ENCODE measurements at regions not wholly inside any gene's neighbourhood (a gene's known extent, or its start where the extent isn't known, plus 50 kb on each side); places are given as distances from the start of the nearest gene placed in this dataset.
"Not testable (repeated sequence)": the region's sequence is repeated elsewhere in the genome, so short reads cannot be mapped to it uniquely, and the experiment has no call there.

- no peak overlapping the region for H3K4me3 Mint-ChIP-seq
- H3K27me3 Mint-ChIP-seq = no peaks in the 10 kb centered on the region
- no peaks in the 10 kb centered on the region for H3K9me3 Mint-ChIP-seq
- no peaks in the 10 kb centered on the region for H3K36me3 Mint-ChIP-seq (ENCODE audit: low read depth)
- H3K27ac Mint-ChIP-seq = no peak overlapping the region
- no peaks in the 10 kb centered on the region for H3K4me1 Mint-ChIP-seq (ENCODE audit: low read depth)
Measured at GRCh38 chr3:125645616-125646015, 50.3 kb upstream of the OSBPL11 start.

GRCh38 chr3:125646581-125646980 is 51.3 kb upstream of the OSBPL11 start:
- Mint-ChIP-seq H3K27ac (no peak overlapping the region), H3K36me3 (ENCODE audit: low read depth) (no peaks in the 10 kb centered on the region), H3K9me3 (no peaks in the 10 kb centered on the region), H3K27me3 (no peaks in the 10 kb centered on the region), H3K4me1 (ENCODE audit: low read depth) (no peaks in the 10 kb centered on the region), H3K4me3 (no peak overlapping the region)

DNA sequence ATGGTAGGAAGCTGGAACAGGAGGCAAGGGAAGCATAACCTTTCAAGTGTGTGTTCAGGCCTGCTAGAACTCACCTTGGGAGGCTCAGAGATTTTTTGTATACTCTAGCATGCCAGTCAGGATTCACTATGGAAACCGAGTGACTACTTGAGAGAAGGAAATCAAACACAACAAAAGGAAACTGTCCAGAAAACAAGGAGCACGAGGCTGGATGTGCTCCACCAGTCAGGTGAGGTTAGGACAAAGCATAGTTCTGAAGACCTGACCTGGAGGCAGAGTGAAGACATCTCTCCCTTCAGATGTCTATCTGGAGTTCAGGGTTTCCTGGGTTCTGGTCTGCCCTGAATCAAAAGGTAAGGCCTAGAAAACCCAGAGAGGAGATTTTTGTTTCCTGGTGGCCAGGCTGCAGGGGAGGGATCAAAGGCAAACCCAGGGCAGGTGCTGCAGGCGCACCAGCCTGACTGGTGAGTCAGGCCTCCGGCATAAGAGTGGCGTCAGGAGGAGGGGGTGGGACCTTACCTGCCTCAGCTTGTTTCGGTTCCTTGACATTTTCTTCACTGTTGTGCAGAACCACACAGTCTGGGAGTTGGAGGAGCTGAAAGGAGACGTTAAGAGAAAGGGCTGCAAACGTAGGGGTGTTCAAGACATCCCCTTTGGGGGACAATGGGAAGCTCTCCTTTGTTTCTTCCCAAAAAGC is 52.2 kb upstream of the OSBPL11 start:
- Mint-ChIP-seq H3K27me3 (no peaks in the 10 kb centered on the region), H3K27ac (no peak overlapping the region), H3K36me3 (ENCODE audit: low read depth) (no peaks in the 10 kb centered on the region), H3K4me3 (no peak overlapping the region), H3K9me3 (no peaks in the 10 kb centered on the region), H3K4me1 (ENCODE audit: low read depth) (no peaks in the 10 kb centered on the region)

GRCh38 chr3:125651244-125651643 is 55.9 kb upstream of the OSBPL11 start:
- H3K9me3 Mint-ChIP-seq = no peaks in the 10 kb centered on the region
- no peaks in the 10 kb centered on the region for H3K4me1 Mint-ChIP-seq (ENCODE audit: low read depth)
- no peak overlapping the region for H3K27ac Mint-ChIP-seq
- no peaks in the 10 kb centered on the region for H3K27me3 Mint-ChIP-seq
- no peaks in the 10 kb centered on the region for H3K36me3 Mint-ChIP-seq (ENCODE audit: low read depth)
- no peak overlapping the region for H3K4me3 Mint-ChIP-seq

DNA sequence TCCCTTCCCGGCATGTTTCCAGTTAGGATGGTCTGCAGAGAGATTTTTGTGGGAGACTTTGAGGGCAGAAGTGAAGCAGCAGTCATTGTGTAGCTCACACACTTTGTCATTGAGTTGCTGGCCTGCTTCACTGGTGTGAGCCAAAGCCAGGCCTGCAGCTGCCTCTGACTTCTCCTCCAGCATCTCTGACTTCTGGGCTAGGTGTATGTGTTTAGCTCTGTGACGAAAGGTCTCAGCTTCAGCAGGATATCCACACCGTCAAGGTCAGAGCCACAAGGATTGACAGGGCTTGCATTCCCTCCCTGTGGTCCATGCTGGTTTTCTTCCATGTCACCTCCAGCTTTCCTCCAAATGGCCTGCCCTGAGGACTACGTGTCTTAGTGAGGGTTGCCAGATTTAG is 57.1 kb upstream of the OSBPL11 start:
- Mint-ChIP-seq H3K36me3 (ENCODE audit: low read depth) (no peaks in the 10 kb centered on the region), H3K4me3 (no peak overlapping the region), H3K27ac (no peak overlapping the region), H3K4me1 (ENCODE audit: low read depth) (no peaks in the 10 kb centered on the region), H3K27me3 (no peaks in the 10 kb centered on the region), H3K9me3 (no peaks in the 10 kb centered on the region)

DNA sequence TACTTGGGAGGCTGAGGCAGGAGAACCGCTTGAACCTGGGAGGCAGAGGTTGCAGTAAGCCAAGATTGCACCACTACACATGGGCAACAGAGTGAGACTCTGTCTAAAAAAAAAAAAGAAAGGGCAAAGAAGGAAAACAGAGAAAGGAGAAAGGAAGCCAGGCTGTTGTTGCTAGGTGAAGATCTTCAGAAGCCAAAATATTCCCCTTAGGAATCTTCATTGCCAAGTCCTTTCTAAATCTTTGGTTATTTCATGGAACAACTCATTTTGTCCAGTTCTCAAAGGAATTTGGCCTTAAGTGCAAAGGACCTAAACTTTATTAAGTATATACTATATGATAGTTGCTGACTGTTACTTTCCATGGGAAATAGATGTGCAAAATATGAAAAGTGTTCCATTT is 59.2 kb upstream of the OSBPL11 start:
- Mint-ChIP-seq H3K9me3 (no peaks in the 10 kb centered on the region), H3K4me1 (ENCODE audit: low read depth) (no peaks in the 10 kb centered on the region), H3K4me3 (no peak overlapping the region), H3K36me3 (ENCODE audit: low read depth) (no peaks in the 10 kb centered on the region), H3K27me3 (no peaks in the 10 kb centered on the region), H3K27ac (no peak overlapping the region)

GRCh38 chr3:125662675-125663074 is 67.4 kb upstream of the OSBPL11 start:
- no peak overlapping the region for H3K4me3 Mint-ChIP-seq
- no peaks in the 10 kb centered on the region for H3K27me3 Mint-ChIP-seq
- no peaks in the 10 kb centered on the region for H3K4me1 Mint-ChIP-seq (ENCODE audit: low read depth)
- H3K36me3 Mint-ChIP-seq (ENCODE audit: low read depth) = no peaks in the 10 kb centered on the region
- no peak overlapping the region for H3K27ac Mint-ChIP-seq
- H3K9me3 Mint-ChIP-seq = no peaks in the 10 kb centered on the region

DNA sequence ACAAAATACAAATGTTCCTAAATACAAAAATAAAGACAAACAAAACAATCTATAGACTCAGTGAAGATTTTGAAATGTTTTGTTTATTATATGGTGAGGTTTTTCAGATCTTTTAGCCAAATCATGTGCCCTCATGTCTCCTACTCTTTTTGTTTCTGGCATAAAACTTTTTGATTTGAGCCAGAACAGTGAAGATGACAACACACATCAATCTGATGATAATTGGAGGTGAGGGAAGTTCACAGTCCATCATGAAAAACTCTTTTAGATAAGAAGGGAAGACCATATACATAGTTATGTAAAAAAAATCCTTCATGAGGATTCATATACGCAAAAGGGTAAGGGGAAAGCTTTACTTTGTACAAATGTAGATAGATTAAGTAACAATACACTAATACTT is 75.1 kb upstream of the OSBPL11 start:
- no peak overlapping the region for H3K4me3 Mint-ChIP-seq
- no peak overlapping the region for H3K27ac Mint-ChIP-seq
- no peaks in the 10 kb centered on the region for H3K27me3 Mint-ChIP-seq
- H3K9me3 Mint-ChIP-seq = no peaks in the 10 kb centered on the region
- H3K4me1 Mint-ChIP-seq (ENCODE audit: low read depth) = no peaks in the 10 kb centered on the region
- no peaks in the 10 kb centered on the region for H3K36me3 Mint-ChIP-seq (ENCODE audit: low read depth)

DNA sequence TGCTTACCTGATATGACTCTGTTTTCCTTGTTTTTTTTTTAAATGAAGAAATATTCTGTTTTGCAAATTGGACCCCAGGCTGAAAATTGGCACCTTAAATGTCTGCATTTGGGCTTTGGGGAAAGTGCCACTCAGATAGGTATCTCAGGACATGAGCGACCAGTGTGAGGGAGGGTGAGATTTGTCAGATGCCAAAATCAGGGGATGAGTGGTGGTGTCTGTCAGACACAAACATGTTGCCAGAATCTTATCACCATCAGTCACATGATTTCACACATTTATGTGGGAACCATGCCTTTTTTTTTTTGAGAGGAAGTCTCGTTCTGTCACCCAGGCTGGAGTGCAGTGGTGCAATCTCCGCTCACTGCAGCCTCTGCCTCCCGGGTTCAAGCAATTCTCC is 75.6 kb upstream of the OSBPL11 start:
- no peak overlapping the region for H3K27ac Mint-ChIP-seq
- H3K9me3 Mint-ChIP-seq = no peaks in the 10 kb centered on the region
- no peaks in the 10 kb centered on the region for H3K4me1 Mint-ChIP-seq (ENCODE audit: low read depth)
- no peaks in the 10 kb centered on the region for H3K36me3 Mint-ChIP-seq (ENCODE audit: low read depth)
- H3K27me3 Mint-ChIP-seq = no peaks in the 10 kb centered on the region
- no peak overlapping the region for H3K4me3 Mint-ChIP-seq

DNA sequence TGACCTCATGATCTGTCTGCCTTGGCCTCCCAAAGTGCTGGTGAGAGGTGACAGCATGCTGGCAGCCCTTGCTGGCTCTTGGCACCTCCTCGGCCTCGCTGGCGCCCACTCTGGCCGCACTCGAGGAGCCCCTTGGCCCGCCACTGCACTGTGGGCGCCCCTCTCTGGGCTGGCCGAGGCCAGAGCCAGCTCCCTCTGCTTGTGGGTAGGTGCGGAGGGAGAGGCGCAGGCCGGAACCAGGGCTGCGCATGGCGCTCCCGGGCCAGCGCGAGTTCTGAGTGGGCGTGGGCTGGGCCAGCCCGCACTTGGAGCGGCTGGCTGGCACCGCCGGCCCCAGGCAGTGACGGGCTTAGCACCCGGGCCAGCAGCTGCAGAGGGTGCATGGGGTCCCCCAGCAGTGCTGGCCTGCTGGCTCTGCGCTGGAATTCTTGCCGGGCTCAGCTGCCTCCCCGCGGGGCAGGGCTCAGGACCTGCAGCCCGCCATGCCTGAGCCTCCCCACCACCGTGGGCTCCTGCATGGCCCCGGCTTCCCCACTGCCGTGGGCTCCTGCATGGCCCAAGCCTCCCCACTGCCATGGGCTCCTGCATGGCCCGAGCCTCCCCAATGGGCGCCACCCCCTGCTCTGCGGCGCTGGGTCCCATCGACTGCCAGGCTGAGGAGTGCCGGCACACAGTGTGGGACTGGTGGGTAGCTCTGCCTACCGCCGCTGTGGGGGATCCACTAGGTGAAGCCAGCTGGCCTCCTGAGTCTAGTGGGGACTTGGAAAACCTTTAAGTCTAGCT is 76.4 kb upstream of the OSBPL11 start:
- no peaks in the 10 kb centered on the region for H3K36me3 Mint-ChIP-seq (ENCODE audit: low read depth)
- H3K4me3 Mint-ChIP-seq = no peak overlapping the region
- H3K27me3 Mint-ChIP-seq = no peaks in the 10 kb centered on the region

DNA sequence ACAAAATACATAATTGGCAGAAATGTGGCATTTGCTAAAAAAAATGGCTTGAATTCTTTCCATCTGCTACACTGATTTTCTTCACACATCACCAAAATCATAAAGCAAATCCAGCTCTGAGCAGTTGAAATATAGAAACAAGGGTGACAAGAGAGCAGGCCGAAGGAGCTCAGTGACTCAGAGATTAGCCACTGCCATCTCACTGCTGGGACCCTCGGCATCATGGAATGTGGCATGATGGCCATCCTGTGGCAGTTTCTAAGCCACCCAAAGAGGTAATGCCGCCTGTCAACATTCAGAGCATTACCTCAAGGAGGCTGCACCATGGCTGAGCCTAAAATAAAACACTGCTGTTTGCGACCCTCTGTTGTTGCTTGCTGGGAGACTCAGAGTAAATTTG is 80.5 kb upstream of the OSBPL11 start:
- no peaks in the 10 kb centered on the region for H3K9me3 Mint-ChIP-seq
- H3K4me1 Mint-ChIP-seq (ENCODE audit: low read depth) = no peaks in the 10 kb centered on the region
- no peaks in the 10 kb centered on the region for H3K36me3 Mint-ChIP-seq (ENCODE audit: low read depth)
- no peak overlapping the region for H3K4me3 Mint-ChIP-seq
- no peaks in the 10 kb centered on the region for H3K27me3 Mint-ChIP-seq
- no peak overlapping the region for H3K27ac Mint-ChIP-seq

More for the DNA sequence above, 76.4 kb upstream of the OSBPL11 start:
- Mint-ChIP-seq H3K4me1 (ENCODE audit: low read depth) (no peaks in the 10 kb centered on the region), H3K9me3 (no peaks in the 10 kb centered on the region), H3K27ac (no peak overlapping the region)

GRCh38 chr3:125679258-125679657 is 84.0 kb upstream of the OSBPL11 start:
- no peaks in the 10 kb centered on the region for H3K36me3 Mint-ChIP-seq (ENCODE audit: low read depth)
- H3K27ac Mint-ChIP-seq = no peak overlapping the region
- H3K4me1 Mint-ChIP-seq (ENCODE audit: low read depth) = no peaks in the 10 kb centered on the region
- H3K4me3 Mint-ChIP-seq = no peak overlapping the region
- H3K27me3 Mint-ChIP-seq = no peaks in the 10 kb centered on the region
- no peaks in the 10 kb centered on the region for H3K9me3 Mint-ChIP-seq

DNA sequence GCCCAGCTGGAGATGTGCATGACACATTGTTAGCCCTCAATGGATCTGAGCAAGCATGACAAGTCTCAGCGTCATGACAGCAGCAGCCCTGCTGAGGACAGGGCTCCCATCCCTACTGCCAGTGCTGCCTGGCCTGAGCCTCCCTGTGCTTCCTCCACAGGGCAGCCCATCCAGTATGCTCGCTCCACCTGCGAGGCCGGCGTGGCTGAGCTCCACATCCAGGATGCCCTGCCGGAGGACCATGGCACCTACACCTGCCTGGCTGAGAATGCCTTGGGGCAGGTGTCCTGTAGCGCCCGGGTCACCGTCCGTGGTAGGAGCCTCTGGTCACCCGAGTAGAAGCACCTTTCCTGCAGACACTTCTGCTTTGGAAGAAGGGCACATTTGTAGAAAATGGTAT is 85.8 kb upstream of the OSBPL11 start:
- no peak overlapping the region for H3K27ac Mint-ChIP-seq
- no peaks in the 10 kb centered on the region for H3K36me3 Mint-ChIP-seq (ENCODE audit: low read depth)
- peaks cover 3% of the 10 kb centered on the region for H3K27me3 Mint-ChIP-seq
- H3K4me1 Mint-ChIP-seq (ENCODE audit: low read depth) = no peaks in the 10 kb centered on the region
- no peak overlapping the region for H3K4me3 Mint-ChIP-seq
- no peaks in the 10 kb centered on the region for H3K9me3 Mint-ChIP-seq

DNA sequence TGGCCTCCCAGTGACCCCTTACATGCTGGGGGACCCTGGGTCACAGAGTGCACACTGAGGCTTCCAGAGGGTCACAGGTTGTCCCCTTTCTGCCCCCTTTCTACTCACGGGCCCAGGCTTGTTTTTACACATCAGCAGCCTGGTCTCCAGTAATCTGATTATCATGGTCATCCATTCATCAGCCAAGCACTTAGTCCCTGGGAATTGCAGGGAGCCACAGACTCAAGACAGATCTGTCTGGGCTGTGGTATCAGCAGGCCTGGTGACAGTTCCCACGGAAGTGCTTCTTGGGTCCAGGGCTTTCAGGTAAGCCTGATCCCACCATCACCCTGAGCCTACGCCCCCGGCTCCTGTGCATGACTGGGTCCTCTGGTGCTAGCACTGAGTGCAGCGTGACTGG is 86.6 kb upstream of the OSBPL11 start:
- not testable (repeated sequence) for H3K36me3 Mint-ChIP-seq (ENCODE audit: low read depth); H3K4me3 Mint-ChIP-seq; H3K9me3 Mint-ChIP-seq; H3K27me3 Mint-ChIP-seq; H3K4me1 Mint-ChIP-seq (ENCODE audit: low read depth); H3K27ac Mint-ChIP-seq

DNA sequence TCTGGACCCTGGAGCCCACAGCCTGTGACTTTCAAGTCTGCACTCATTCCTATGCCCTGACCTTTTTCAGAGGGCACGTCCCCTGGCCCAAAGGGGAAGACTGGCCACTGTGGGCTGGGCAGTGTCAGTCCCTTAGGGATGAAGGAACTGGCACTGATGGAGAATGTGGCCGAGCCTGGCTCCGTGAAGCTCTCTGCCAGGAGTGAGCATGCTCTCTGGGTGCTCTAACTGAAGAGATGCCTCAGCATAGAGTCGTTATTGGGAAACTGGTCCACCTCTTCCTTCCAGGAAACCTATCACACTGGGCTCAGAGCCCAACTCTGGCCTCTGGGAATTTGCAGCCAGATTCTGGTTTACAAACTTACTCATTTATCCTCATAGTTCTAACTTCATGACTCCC is 87.3 kb upstream of the OSBPL11 start:
- H3K9me3 Mint-ChIP-seq, H3K27ac Mint-ChIP-seq, H3K27me3 Mint-ChIP-seq: not testable (repeated sequence)

More for the DNA sequence above, 87.3 kb upstream of the OSBPL11 start:
- H3K36me3 Mint-ChIP-seq (ENCODE audit: low read depth); H3K4me3 Mint-ChIP-seq; H3K4me1 Mint-ChIP-seq (ENCODE audit: low read depth): not testable (repeated sequence)
